GM06990 (cell line): ENCODE measurements at regions not wholly inside any gene's neighbourhood (a gene's known extent, or its start where the extent isn't known, plus 50 kb on each side); places are given as distances from the start of the nearest gene placed in this dataset.

ENCODE experiments used
- DNase-seq: peaks from one replicate; pipeline ENCODE4 v3.0.0-alpha.2; 2011; ENCODE audit not compliant: insufficient read length; ENCODE audit errors: extremely low read depth
- H3K27me3 ChIP-seq: replicated peaks from 2 replicates; pipeline ENCODE4 v1.6.0; 2011; ENCODE audit warnings: low read length; ENCODE audit not compliant: control insufficient read depth, insufficient read depth
- H3K36me3 ChIP-seq: 2 replicates; pipeline ENCODE4 v1.5.1; 2011; ENCODE audit warnings: low read length; ENCODE audit not compliant: control insufficient read depth, insufficient read depth
- H3K4me3 ChIP-seq: replicated peaks from 2 replicates; pipeline ENCODE4 v1.5.1; 2011; ENCODE audit warnings: low read depth, mild to moderate bottlenecking, control low read depth, low read length
- TF ChIP-seq, protein P1 (sequence below): IDR thresholded peaks from 2 replicates; pipeline ENCODE4 v1.5.1; 2011; ENCODE audit warnings: low read length, control low read depth, mild to moderate bottlenecking, inconsistent platforms; ENCODE audit not compliant: insufficient read depth, poor library complexity, severe bottlenecking

DNA sequence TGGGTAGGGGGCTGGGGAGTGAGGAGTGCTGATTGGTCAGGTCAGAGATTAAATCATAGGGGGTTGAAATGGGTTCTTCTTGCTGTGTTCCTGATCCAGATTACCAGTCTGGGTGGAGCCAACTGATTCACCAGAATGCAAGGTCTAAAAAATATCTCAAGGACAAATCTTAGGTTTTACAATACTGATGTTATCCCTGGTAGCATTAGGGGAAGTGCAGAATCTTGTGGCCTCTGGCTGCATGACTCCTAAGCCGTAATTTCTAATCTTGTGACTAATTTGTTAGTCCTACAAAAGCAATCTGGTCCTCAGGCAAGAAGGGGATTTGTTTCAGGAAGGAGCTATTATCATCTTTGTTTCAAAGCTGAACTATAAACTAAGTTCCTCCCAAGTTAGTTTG, 289.2 kb upstream of the KYNU start:
- Histone ChIP-seq H3K27me3 (no peaks in the 10 kb centered on the region), H3K4me3 (no peak overlapping the region), H3K36me3 (no peaks in the 10 kb centered on the region)
- TF ChIP-seq, protein P1, sequence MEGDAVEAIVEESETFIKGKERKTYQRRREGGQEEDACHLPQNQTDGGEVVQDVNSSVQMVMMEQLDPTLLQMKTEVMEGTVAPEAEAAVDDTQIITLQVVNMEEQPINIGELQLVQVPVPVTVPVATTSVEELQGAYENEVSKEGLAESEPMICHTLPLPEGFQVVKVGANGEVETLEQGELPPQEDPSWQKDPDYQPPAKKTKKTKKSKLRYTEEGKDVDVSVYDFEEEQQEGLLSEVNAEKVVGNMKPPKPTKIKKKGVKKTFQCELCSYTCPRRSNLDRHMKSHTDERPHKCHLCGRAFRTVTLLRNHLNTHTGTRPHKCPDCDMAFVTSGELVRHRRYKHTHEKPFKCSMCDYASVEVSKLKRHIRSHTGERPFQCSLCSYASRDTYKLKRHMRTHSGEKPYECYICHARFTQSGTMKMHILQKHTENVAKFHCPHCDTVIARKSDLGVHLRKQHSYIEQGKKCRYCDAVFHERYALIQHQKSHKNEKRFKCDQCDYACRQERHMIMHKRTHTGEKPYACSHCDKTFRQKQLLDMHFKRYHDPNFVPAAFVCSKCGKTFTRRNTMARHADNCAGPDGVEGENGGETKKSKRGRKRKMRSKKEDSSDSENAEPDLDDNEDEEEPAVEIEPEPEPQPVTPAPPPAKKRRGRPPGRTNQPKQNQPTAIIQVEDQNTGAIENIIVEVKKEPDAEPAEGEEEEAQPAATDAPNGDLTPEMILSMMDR: no peak
- no peak for DNase-seq

DNA sequence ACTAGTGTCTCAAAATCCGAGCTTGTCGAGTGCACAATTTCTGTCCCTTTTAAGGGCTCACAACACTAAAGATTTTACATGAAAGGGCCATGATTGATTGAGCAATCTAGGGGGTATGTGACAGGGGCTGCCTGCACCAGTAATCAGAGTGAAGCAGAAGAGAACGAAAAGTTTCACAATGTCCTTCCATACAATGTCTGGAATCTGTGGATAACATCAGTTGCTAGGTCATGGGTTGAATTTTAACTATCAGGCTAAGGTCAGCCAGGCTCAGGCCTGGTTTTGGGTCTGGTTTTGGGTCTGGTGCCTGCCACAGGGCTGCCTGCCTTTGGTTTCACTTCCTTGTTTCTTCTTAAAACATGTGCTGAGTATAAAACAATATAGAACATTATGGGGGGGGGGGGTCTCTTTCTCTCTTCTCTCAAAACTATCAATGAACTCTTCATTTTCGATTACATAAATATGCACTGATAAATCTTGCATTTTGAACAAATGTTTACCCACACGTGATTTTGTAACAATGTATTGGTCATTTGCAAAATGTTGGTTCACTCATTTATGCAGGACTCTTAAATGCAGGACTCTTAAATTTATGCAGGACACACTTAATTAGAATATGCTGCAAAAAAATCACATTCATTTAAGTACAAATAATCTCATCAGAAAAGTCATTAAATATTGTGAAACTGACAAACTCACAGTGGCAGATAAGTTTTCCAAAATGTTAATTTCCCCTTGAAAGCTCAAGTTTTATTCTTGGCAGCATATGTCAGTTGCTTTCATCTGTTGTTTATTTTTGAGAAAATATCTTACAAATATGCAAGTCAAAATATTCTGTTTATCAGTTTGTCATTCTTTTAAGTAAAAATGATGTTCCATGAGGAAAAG, 290.5 kb upstream of the KYNU start:
- no peak for DNase-seq
- Histone ChIP-seq H3K27me3 (no peaks in the 10 kb centered on the region), H3K4me3 (no peak overlapping the region), H3K36me3 (no peaks in the 10 kb centered on the region)
- TF ChIP-seq, protein P1: no peak

DNA sequence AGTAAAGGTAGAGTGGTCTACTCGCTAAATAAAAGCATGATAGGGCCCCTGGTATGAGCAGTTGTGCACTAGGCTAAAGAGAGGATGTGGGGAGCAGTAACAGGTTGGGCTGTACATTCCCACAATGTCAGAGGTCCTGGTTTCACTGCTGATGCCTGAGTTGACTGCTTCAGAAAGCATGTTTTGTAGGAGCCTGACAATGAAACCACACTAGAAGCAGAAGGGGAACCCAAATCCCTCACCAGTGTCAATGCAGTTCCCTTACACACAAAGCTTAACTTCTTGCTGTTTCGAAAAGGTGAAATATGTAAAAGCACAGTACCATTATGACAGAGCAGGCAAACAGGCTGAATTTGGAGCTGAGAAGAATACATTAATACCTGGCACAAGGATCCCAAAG, 291.7 kb upstream of the KYNU start:
- Histone ChIP-seq H3K27me3 (no peaks in the 10 kb centered on the region), H3K36me3 (no peaks in the 10 kb centered on the region), H3K4me3 (no peak overlapping the region)
- DNase-seq: no peak
- TF ChIP-seq, protein P1: no peak

DNA sequence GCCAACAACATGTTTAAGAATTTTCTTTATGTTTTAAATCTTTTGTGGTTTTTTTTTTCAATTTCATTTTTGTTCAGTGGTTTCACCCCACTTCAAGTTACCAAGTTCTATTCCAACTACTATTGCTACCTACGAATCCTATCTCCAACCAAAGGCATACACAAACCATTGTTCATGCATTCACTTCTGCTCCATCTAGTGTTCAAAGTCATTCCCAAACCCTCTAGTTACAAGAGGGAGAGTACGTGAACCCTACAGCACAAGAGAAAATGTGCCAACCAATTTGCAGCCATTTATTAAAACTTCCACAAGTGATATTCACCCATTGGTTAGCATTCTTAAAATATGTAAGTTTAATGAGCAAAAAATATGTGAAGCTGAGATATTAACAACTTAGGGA, 295.1 kb upstream of the KYNU start:
- TF ChIP-seq, protein P1: peak; percentile 2
- no peaks in the 10 kb centered on the region for H3K36me3 ChIP-seq
- no peak overlapping the region for H3K4me3 ChIP-seq
- H3K27me3 ChIP-seq: no peaks in the 10 kb centered on the region
- DNase-seq: no peak

DNA sequence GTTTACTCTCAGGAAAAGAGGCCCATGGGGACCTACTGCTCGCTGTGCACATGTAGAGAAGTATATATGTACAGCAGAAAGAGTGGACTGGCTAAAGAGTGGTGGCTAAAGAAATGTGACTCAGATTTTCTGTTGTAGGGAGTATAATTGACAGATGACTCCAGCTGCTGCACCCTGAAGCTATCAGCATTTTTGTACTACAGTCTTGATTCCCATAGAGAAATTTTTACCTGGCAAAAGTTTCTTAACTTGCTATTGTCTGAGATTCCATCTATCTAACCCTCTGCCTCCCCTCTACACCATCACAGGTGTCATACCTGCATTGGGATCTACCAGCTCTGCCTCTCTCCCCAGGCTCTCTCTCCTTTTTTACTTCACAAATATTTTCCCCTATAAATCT, 296.0 kb upstream of the KYNU start:
- no peak for DNase-seq
- Histone ChIP-seq H3K4me3 (no peak overlapping the region), H3K27me3 (no peaks in the 10 kb centered on the region), H3K36me3 (no peaks in the 10 kb centered on the region)
- TF ChIP-seq, protein P1: no peak
